ENCODE measurements at regions not wholly inside any gene's neighbourhood (a gene's known extent, or its start where the extent isn't known, plus 50 kb on each side); places are given as distances from the start of the nearest gene placed in this dataset.

GRCh38 chr9:108050894-108051293, 561.3 kb upstream of the KLF4 start:
- TF ChIP-seq BHLHE40 (IDR thresholded peaks at IDR 0.05; ENCODE audit: low read depth, low read length) (no peak), POLR2A (IDR thresholded peaks at IDR 0.05; ENCODE audit: low read depth, low read length) (no peak), CTCF (conservative IDR thresholded peaks at IDR 0.05; ENCODE audit: low read depth, low read length) (no peak), CEBPB (IDR thresholded peaks at IDR 0.05; ENCODE audit: low read depth, low read length) (no peak), SMC3 (IDR thresholded peaks at IDR 0.05; ENCODE audit: low read depth, low read length) (no peak), MAZ (IDR thresholded peaks at IDR 0.05; ENCODE audit: borderline replicate concordance, low read depth, low read length) (no peak), RFX5 (IDR thresholded peaks at IDR 0.05; ENCODE audit: low read depth, low read length) (no peak), RAD21 (IDR thresholded peaks at IDR 0.05; ENCODE audit: low read length) (no peak), RCOR1 (IDR thresholded peaks at IDR 0.05; ENCODE audit: insufficient replicate concordance, low read length) (no peak), MAFK (IDR thresholded peaks at IDR 0.05; ENCODE audit: low read depth, low read length) (no peak)
- TF ChIP-seq, protein P1, sequence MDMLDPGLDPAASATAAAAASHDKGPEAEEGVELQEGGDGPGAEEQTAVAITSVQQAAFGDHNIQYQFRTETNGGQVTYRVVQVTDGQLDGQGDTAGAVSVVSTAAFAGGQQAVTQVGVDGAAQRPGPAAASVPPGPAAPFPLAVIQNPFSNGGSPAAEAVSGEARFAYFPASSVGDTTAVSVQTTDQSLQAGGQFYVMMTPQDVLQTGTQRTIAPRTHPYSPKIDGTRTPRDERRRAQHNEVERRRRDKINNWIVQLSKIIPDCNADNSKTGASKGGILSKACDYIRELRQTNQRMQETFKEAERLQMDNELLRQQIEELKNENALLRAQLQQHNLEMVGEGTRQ (IDR thresholded peaks at IDR 0.05; ENCODE audit: low read depth, low read length) = no peak
- TF ChIP-seq, protein P2, sequence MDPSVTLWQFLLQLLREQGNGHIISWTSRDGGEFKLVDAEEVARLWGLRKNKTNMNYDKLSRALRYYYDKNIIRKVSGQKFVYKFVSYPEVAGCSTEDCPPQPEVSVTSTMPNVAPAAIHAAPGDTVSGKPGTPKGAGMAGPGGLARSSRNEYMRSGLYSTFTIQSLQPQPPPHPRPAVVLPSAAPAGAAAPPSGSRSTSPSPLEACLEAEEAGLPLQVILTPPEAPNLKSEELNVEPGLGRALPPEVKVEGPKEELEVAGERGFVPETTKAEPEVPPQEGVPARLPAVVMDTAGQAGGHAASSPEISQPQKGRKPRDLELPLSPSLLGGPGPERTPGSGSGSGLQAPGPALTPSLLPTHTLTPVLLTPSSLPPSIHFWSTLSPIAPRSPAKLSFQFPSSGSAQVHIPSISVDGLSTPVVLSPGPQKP (IDR thresholded peaks at IDR 0.05; ENCODE audit: borderline replicate concordance, low read depth, low read length) = no peak
